GM21576 (cell line): ENCODE measurements at regions not wholly inside any gene's neighbourhood (a gene's known extent, or its start where the extent isn't known, plus 50 kb on each side); places are given as distances from the start of the nearest gene placed in this dataset.
"Not testable (repeated sequence)": the region's sequence is repeated elsewhere in the genome, so short reads cannot be mapped to it uniquely, and the experiment has no call there.

Experiments used
- ATAC-seq: cut with Tn5 transposase; IDR thresholded peaks from one replicate; pipeline ENCODE4 v1.9.1; 2021; ENCODE audit warnings: mild to moderate bottlenecking, moderate library complexity; ENCODE audit not compliant: unreplicated experiment

- ATAC-seq: no peak
These were observed 770.2 kb upstream of the FAM174A start for GRCh38 chr5:99765011-99765410.

- no peak for ATAC-seq
These were observed 772.0 kb upstream of the FAM174A start for GRCh38 chr5:99763021-99763774.

GRCh38 chr5:99747342-99747741, 787.8 kb upstream of the FAM174A start:
- no peak for ATAC-seq

DNA sequence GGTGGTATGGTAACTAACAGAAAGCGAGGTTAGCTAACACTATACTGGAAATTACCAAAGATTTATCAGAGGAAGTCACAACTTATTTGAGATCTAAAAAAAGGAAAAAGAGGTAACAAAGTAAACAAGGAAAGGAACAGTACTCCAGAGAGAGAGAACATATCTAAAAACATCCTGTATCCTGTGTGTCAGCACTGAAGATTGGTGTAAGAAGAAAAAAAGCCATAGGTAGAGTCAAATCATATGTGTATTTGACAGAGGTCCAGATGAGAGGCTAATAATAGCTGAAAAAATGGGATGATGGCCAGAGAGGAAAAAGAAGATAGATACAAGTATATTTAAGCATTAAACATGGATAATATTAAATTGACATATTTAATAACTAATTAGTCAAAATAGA, 802.0 kb upstream of the FAM174A start:
- not testable (repeated sequence) for ATAC-seq

GRCh38 chr5:99730653-99731052, 801.8 kb upstream of the CHD1 start:
- not testable (repeated sequence) for ATAC-seq

DNA sequence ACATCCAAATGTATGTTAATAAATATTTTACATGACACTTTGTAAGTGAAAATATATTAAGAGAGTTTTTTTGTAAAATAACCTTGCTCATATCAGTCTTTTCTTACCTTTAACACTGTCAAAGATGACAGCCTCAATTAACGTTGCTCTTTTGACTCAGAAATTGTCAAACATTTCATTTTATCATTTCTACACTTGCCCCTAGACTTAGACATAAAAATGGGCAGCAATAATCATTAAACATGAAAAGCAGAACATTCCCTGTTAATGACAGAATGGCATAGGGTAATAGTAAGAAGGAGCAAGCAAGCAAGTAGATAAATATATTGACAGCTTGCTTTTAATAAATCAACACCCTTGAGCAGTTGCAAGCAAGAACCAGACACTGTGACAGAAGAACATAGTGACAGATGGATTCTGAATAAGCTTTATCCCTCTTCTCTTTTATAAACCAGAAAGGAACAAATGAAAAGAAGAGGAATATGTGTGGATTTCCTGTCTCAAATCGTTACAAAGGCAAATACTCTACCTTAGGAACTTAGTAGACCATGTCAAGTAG, 796.0 kb upstream of the CHD1 start:
- no peak for ATAC-seq

GRCh38 chr5:99721506-99721905, 792.7 kb upstream of the CHD1 start:
- no peak for ATAC-seq

DNA sequence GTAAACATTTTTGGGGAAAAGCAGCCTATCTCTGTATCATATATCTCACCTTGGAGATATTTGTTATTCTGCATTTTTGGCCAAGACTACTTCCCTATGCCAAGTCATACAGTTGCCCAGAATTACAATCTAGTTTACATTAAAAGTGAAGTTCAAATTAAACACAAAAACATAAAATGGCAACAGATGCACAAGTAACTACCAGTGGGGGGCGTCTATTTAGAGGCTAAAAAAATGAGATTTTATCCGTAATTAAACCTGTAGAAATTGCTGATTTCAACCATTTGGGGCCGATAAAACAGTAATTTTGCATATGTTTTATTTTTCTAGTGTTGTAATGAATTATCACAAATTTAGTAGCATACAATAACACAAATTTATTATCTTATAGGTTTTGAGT, 787.1 kb upstream of the CHD1 start:
- ATAC-seq: no peak

DNA sequence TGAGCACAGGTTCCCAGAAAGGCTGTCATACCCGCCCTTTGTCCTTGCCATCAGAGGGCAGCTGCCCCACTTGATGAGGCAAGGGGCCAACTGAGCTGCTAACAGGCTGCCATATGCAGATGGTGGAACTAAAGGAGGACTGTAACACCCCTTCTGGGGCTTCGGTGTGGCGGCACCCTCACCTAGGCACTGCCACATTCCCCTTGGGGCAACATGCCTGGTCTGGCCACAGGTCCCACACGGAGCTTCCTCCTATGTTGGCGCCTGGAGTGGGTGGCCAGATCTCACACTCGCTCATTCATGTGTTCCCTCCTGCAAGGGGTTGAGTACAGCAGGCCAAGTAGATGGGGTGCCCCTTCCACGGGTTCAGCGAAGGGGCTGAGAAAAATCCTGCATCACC, 777.4 kb upstream of the CHD1 start:
- ATAC-seq: no peak

- ATAC-seq: no peak
These were observed 773.8 kb upstream of the CHD1 start for GRCh38 chr5:99702565-99702964.

DNA sequence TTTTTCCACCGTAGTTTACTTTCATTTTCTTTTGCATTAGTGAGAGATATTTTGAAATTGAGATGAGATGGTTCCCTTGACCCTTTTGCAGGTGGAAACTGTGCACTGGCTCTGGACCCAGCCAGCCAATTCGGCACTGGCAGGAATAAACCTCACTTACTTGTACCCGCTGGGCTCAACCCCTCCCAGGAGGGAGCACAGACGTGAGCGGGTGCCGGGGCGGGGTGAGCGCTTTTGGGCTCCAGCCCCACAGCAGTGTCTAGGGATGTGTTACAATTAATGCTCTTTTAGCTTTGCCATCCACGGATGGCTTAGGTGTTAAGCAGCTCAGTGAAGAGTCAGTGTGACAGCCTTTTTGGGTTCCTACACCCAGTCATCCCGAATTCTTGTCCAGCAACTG, 766.1 kb upstream of the CHD1 start:
- ATAC-seq: no peak

- ATAC-seq: no peak
These were observed 757.7 kb upstream of the CHD1 start for GRCh38 chr5:99686538-99686937.

DNA sequence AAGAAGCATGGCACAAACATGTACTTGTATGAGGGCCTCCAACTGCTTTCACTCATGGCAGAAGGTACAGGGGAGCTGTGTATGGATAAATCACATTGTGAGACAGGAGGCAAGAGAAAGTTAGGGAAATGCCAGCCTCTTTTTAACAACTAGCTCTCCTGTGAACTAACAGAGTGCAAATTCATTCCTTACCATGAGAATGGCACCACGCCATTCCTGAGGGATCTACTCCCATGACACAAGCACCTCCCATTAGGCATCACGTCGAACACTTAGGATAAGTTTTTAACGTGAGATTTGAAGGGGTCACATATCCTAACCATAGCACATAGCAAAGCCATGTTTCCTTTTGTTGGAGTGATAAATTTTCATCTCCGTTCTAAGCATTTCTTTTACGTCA, 747.2 kb upstream of the CHD1 start:
- ATAC-seq: no peak

GRCh38 chr5:99674101-99674500, 745.3 kb upstream of the CHD1 start:
- no peak for ATAC-seq

DNA sequence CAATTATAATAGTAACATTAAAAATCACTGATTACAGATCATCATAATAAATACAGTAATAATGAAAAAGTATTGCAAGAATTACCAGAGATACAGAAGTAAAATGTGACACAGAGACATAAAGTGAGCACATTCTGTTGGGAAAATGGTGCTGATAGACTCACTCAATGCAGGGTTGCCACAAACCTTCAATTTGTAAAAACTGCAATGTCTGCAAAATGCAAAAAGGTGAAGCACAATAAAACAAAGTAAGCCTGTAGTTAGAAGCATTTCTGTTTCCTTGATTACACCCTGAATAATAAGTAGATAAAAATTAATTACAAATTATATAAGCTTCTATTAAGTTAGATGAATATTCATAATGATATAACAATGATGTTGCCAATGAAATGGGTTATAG, 736.2 kb upstream of the CHD1 start:
- no peak for ATAC-seq

GRCh38 chr5:99651298-99651697, 722.5 kb upstream of the CHD1 start:
- no peak for ATAC-seq

GRCh38 chr5:99646011-99646647, 717.3 kb upstream of the CHD1 start:
- ATAC-seq: no peak

GRCh38 chr5:99644822-99645221, 716.0 kb upstream of the CHD1 start:
- no peak for ATAC-seq

DNA sequence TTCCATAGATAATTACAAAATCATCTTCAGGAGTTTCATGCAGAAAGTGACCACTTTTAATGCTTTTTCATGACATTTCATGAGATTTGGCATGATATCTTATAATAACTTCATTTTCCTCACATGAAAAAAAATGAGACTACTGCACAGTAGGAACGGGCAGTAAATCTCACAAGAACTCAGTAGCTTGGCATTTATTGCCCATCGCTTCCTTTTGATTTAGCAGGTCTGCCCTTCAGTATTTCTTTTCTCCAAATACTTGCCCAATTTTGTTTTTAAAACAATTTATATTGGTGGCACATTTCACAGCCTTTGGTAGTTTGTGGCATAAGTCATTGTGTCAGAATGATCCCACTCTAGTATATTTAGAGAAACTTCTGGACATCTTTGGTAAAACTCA, 711.8 kb upstream of the CHD1 start:
- ATAC-seq: no peak

DNA sequence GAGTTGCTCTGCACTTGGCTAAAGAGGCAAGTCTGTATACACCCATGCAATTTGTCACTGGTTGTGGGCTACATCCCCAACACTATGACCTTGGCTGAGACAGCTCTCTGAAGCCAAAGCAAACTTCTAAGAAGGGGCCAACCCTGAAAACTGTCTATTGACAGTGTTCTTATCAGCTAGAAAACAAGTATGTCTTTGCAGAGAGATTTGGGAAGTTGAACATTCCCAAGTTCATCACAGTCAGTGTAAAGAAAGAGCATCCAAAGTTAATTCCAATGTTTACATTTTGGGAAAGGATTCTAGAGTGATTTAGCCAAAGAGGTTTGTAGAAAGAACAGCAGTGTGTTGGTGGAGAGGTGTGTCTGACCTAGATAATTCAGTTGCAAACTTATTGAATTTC, 711.1 kb upstream of the CHD1 start:
- no peak for ATAC-seq

DNA sequence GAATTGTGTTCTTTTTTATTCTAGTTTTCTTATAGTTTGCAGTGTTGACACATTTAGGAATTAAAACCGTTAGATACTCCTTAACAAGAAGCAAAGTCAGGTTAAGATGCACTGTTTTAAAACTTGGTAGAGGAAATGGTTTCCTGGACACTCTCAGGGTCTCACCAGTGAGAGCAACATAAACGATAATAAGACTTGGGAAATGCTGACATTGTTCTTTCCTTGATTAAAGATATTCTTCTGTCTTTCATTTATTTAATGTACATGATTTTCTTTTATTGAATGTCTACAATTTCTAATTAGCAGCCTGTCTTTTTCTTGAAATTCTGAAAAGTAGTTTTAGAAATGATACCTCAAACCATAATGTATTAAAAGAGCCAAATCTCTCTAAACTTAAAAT, 707.9 kb upstream of the CHD1 start:
- no peak for ATAC-seq
